ENCODE measurements at regions not wholly inside any gene's neighbourhood (a gene's known extent, or its start where the extent isn't known, plus 50 kb on each side); places are given as distances from the start of the nearest gene placed in this dataset.

DNA sequence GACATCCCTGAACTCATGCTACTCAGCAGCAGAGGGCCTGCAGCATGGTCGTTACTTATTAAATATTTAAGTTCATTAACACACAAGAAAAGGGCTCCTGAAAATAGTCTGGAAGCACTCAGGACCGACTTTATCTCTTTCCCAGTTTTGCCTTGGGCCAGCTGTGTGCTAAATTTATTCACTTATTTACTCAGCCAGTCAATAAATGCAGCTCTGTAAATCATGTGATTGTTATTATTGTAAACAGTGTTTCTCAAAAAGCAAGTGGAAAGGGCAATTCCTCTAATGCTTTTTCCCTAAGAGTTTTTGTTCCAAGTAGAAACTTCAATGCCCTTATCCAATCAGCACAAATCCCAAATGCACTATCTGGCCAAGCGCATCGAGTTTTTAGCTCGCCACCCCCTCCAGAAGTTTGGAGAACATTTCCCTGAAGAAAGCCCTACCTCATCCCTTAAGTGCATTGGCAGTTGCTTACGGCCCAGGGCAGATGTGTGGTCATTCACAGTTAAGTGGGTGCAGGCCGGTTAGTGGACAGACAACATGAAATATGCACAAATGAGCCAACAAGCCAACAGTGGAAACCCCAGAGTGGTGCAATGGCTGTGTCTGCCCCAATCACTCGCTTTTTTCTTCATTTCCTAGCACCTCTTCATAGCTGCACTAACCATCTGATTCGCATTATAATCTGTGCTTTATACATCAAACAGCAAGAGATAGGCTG, 125.8 kb downstream of the SMIM20 start:
- DNase-seq (no peak), ATAC-seq (replicated peaks) (no peak)
- no peaks in the 10 kb centered on the region for H3K9me3 Mint-ChIP-seq
- H3K4me1 Mint-ChIP-seq (ENCODE audit: low read depth in 2 of 2) = no peaks in the 10 kb centered on the region
- peaks cover 9% of the 10 kb centered on the region in 2 donors for H3K27me3 Mint-ChIP-seq
- no peak overlapping the region for H3K4me3 Mint-ChIP-seq
- no peak overlapping the region for H3K27ac Mint-ChIP-seq
- H3K36me3 Mint-ChIP-seq (ENCODE audit: insufficient read depth) = peaks cover 3% of the 10 kb centered on the region

- Mint-ChIP-seq H3K4me1 (ENCODE audit: low read depth in 2 of 2) (no peaks in the 10 kb centered on the region), H3K27me3 (peaks cover 16 to 19% of the 10 kb centered on the region in 2 donors), H3K36me3 (ENCODE audit: insufficient read depth) (no peaks in the 10 kb centered on the region), H3K9me3 (no peaks in the 10 kb centered on the region), H3K4me3 (no peak overlapping the region), H3K27ac (no peak overlapping the region)
- DNase-seq (no peak), ATAC-seq (replicated peaks) (no peak)
Observed at GRCh38 chr4:26044524-26044923, 130.5 kb downstream of the SMIM20 start.

DNA sequence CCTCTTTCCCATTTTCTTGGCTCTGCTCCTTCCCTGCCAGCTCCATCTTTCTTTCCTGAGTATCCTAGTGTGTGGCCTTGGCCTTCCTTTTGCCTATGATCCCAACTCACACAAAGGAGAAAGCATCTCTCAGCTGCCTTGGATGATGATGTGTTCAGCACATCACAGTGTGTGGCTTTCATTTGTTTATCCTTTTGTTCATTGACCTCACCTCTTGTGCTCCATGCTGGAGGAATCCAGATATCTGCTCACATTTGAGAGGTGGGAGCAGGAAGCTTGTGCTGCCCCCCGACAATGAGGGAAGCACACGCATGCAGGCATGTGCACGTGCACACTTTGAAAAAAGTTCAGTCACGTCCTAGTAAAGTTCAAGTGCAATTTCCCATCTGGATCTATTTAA, 131.0 kb downstream of the SMIM20 start:
- DNase-seq = no peak
- no peaks in the 10 kb centered on the region for H3K9me3 Mint-ChIP-seq
- no peaks in the 10 kb centered on the region for H3K36me3 Mint-ChIP-seq (ENCODE audit: insufficient read depth)
- H3K4me1 Mint-ChIP-seq (ENCODE audit: low read depth in 2 of 2) = no peaks in the 10 kb centered on the region
- ATAC-seq (replicated peaks) = no peak
- no peak overlapping the region for H3K27ac Mint-ChIP-seq
- H3K27me3 Mint-ChIP-seq = peaks cover 16 to 24% of the 10 kb centered on the region in 2 donors
- no peak overlapping the region for H3K4me3 Mint-ChIP-seq

- no peak overlapping the region for H3K4me3 Mint-ChIP-seq
- no peaks in the 10 kb centered on the region for H3K36me3 Mint-ChIP-seq (ENCODE audit: insufficient read depth)
- ATAC-seq (replicated peaks) (no peak), DNase-seq (no peak)
- peaks cover 0 to under 1% of the 10 kb centered on the region in 2 donors for H3K4me1 Mint-ChIP-seq (ENCODE audit: low read depth in 2 of 2)
- H3K27me3 Mint-ChIP-seq = peaks cover 16 to 38% of the 10 kb centered on the region in 2 donors
- H3K9me3 Mint-ChIP-seq = no peaks in the 10 kb centered on the region
- H3K27ac Mint-ChIP-seq = peak overlapping the region in 1 of 2 donors; percentile 29
Observed at GRCh38 chr4:26047795-26048194, 133.8 kb downstream of the SMIM20 start.

DNA sequence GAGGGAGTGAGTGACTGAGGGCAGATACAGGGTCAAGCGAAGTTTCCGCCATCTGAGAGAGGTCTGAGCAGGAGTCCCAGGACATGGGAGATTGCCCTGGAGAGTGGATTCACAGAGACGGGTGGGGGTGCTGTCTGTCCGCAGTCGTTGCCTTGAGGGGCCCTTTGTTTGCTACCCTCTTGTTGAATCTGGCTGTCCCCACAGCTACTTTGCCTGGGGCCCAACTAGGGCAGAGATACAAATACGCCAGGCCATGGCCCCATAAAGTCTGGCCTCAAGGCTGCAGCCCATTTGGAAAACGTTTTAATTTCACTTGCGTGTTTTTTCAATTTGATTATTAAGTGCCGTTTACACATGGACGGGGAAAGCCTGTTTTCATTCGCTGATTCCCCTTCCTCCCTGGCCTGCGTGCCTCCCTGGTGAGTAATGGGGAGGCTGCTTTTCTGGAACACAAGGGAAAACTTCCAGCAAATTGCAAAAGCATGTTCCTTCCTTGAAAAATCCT, 134.4 kb downstream of the SMIM20 start:
- ATAC-seq (replicated peaks) = no peak
- Mint-ChIP-seq H3K36me3 (ENCODE audit: insufficient read depth) (no peaks in the 10 kb centered on the region), H3K4me1 (ENCODE audit: low read depth in 2 of 2) (peaks cover 0 to 5% of the 10 kb centered on the region in 2 donors), H3K4me3 (no peak overlapping the region), H3K9me3 (no peaks in the 10 kb centered on the region), H3K27ac (no peak overlapping the region), H3K27me3 (peaks cover 12 to 38% of the 10 kb centered on the region in 2 donors)
- no peak for DNase-seq

- Mint-ChIP-seq H3K27ac (no peak overlapping the region), H3K27me3 (peaks cover 7 to 38% of the 10 kb centered on the region in 2 donors), H3K4me3 (no peak overlapping the region), H3K36me3 (ENCODE audit: insufficient read depth) (no peaks in the 10 kb centered on the region), H3K9me3 (no peaks in the 10 kb centered on the region), H3K4me1 (ENCODE audit: low read depth in 2 of 2) (peaks cover 0 to 5% of the 10 kb centered on the region in 2 donors)
- no peak for DNase-seq
- ATAC-seq (replicated peaks) = no peak
Observed at GRCh38 chr4:26048950-26049349, 134.9 kb downstream of the SMIM20 start.

GRCh38 chr4:26049447-26049846, 135.4 kb downstream of the SMIM20 start:
- Mint-ChIP-seq H3K9me3 (no peaks in the 10 kb centered on the region), H3K4me1 (ENCODE audit: low read depth in 2 of 2) (peaks cover 0 to 5% of the 10 kb centered on the region in 2 donors), H3K4me3 (no peak overlapping the region), H3K27ac (no peak overlapping the region), H3K27me3 (peaks cover 7 to 38% of the 10 kb centered on the region in 2 donors), H3K36me3 (ENCODE audit: insufficient read depth) (no peaks in the 10 kb centered on the region)
- no peak for DNase-seq
- ATAC-seq (replicated peaks) = no peak

DNA sequence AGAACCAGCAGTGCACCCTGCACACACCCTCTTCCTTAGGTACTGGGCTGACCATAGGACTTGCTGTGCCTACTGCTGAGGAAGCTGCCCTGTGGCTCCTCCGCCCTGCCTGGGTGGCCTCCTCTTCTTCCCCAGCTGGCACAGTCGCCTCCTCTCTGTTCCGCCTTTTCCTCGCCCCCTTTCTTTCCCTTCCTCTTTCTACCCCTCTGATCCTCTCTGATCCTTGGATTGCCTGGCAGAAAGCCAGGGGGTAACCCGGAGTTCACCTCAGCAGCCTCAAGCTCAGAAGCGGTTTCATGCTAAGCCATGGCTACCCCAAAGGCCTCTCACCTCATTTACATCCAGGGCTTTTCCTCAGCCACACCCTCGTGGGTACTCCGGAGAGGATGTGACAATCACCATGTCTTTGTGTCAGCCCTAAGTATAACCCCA, 136.2 kb downstream of the SMIM20 start:
- Mint-ChIP-seq H3K4me1 (ENCODE audit: low read depth in 2 of 2) (peaks cover 0 to 5% of the 10 kb centered on the region in 2 donors), H3K27me3 (peaks cover 7 to 38% of the 10 kb centered on the region in 2 donors), H3K9me3 (no peaks in the 10 kb centered on the region), H3K36me3 (ENCODE audit: insufficient read depth) (no peaks in the 10 kb centered on the region), H3K27ac (no peak overlapping the region), H3K4me3 (no peak overlapping the region)
- ATAC-seq (replicated peaks) (no peak), DNase-seq (no peak)

DNA sequence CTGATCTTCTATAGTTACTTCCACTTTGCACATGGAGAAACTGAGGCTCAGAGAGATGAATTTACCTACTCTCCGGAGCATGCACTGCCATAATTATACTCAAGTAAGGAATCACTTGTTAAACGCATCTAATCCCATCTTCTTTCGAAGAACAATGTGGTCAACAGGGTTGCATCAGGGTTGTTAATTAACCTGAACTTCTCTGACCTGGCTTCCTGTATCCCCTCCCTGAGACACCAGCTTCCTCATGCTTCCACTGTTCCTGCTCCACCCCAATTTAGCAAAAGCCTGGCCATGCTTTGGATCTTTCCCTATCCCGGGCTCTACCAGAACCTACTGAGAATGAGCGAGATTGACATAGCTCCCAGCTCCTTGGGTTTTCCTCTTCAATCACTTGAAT, 136.7 kb downstream of the SMIM20 start:
- H3K27me3 Mint-ChIP-seq = peaks cover 7 to 38% of the 10 kb centered on the region in 2 donors
- no peaks in the 10 kb centered on the region for H3K36me3 Mint-ChIP-seq (ENCODE audit: insufficient read depth)
- no peak for DNase-seq

DNA sequence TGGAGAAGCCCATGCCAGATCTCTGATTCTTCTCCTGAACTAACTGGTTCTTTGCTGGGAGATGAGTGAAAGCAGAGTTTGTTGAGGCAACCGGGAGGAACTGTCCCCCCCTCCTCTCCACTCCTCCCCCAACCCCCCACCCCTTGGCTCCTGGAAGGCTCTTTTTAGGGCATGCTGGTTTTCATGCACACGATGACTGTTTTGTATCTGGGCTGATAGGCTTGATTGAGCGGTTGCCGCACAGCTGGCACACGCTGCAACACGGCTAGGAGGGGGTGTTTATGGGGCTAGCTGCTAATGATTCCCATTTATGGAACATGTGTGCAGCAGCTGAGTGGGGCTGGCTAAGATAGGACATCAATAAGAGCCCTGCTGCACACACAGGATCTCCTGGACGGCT, 137.2 kb downstream of the SMIM20 start:
- no peaks in the 10 kb centered on the region for H3K9me3 Mint-ChIP-seq

More for the DNA sequence above, 136.7 kb downstream of the SMIM20 start:
- Mint-ChIP-seq H3K27ac (no peak overlapping the region), H3K4me3 (no peak overlapping the region), H3K4me1 (ENCODE audit: low read depth in 2 of 2) (peaks cover 0 to 5% of the 10 kb centered on the region in 2 donors), H3K9me3 (no peaks in the 10 kb centered on the region)
- no peak for ATAC-seq (replicated peaks)

GRCh38 chr4:26052663-26053541, 138.9 kb downstream of the SMIM20 start:
- H3K27ac Mint-ChIP-seq = no peak overlapping the region
- H3K9me3 Mint-ChIP-seq = no peaks in the 10 kb centered on the region
- peaks cover 0 to 8% of the 10 kb centered on the region in 2 donors for H3K4me1 Mint-ChIP-seq (ENCODE audit: low read depth in 2 of 2)
- peaks cover 5 to 33% of the 10 kb centered on the region in 2 donors for H3K27me3 Mint-ChIP-seq
- H3K36me3 Mint-ChIP-seq (ENCODE audit: insufficient read depth) = no peaks in the 10 kb centered on the region
- no peak overlapping the region for H3K4me3 Mint-ChIP-seq
- no peak for DNase-seq
- no peak for ATAC-seq (replicated peaks)

More for the DNA sequence above, 137.2 kb downstream of the SMIM20 start:
- no peak for ATAC-seq (replicated peaks)
- Mint-ChIP-seq H3K36me3 (ENCODE audit: insufficient read depth) (no peaks in the 10 kb centered on the region), H3K4me3 (no peak overlapping the region), H3K4me1 (ENCODE audit: low read depth in 2 of 2) (peaks cover 0 to 5% of the 10 kb centered on the region in 2 donors), H3K27ac (no peak overlapping the region), H3K27me3 (peaks cover 4 to 38% of the 10 kb centered on the region in 2 donors)
- no peak for DNase-seq

- no peak for DNase-seq
- H3K27me3 Mint-ChIP-seq = peaks cover 5 to 26% of the 10 kb centered on the region in 2 donors
- ATAC-seq (replicated peaks) = no peak
- no peak overlapping the region for H3K4me3 Mint-ChIP-seq
- no peaks in the 10 kb centered on the region for H3K9me3 Mint-ChIP-seq
- peaks cover 0 to 10% of the 10 kb centered on the region in 2 donors for H3K4me1 Mint-ChIP-seq (ENCODE audit: low read depth in 2 of 2)
- no peak overlapping the region for H3K27ac Mint-ChIP-seq
- no peaks in the 10 kb centered on the region for H3K36me3 Mint-ChIP-seq (ENCODE audit: insufficient read depth)
Observed at GRCh38 chr4:26053761-26054160, 139.7 kb downstream of the SMIM20 start.

- Mint-ChIP-seq H3K4me3 (no peak overlapping the region), H3K4me1 (ENCODE audit: low read depth in 2 of 2) (peaks cover 0 to 12% of the 10 kb centered on the region in 2 donors), H3K27ac (no peak overlapping the region), H3K27me3 (peaks cover 5% of the 10 kb centered on the region in 2 donors), H3K36me3 (ENCODE audit: insufficient read depth) (no peaks in the 10 kb centered on the region), H3K9me3 (no peaks in the 10 kb centered on the region)
- no peak for DNase-seq
- no peak for ATAC-seq (replicated peaks)
Observed at GRCh38 chr4:26055855-26056254, 141.8 kb downstream of the SMIM20 start.
